HG03575 (cell line): ENCODE measurements at regions not wholly inside any gene's neighbourhood (a gene's known extent, or its start where the extent isn't known, plus 50 kb on each side); places are given as distances from the start of the nearest gene placed in this dataset.
A peak's percentile ranks its signal among the peaks of the same experiment; 100 is the strongest.

ENCODE experiments used
- ATAC-seq: cut with Tn5 transposase; IDR thresholded peaks from one replicate; pipeline ENCODE4 v1.9.1; 2021; ENCODE audit not compliant: unreplicated experiment, insufficient number of reproducible peaks, low FRiP score; ENCODE audit errors: extremely low read depth

DNA sequence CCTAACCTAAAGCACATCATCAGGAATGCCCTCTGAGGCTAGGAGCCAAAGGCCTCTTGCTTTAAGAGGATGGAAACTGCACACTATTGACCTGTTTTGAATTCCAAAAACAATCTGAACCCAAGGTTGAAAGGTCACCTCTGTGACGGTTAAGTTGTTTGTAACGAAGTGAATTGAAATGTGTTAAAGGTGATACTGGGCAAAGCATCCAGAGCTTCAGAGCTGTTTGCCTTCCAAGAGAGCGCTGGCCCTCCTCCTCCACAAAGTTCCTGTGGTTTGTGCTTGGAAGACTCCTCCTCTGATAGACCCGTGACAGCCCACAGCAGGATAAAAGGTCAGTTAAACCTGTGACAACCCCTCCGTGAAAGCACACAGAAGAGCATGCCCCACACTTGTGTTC is 133.7 kb upstream of the CTTNBP2 start:
- ATAC-seq, result no peak

DNA sequence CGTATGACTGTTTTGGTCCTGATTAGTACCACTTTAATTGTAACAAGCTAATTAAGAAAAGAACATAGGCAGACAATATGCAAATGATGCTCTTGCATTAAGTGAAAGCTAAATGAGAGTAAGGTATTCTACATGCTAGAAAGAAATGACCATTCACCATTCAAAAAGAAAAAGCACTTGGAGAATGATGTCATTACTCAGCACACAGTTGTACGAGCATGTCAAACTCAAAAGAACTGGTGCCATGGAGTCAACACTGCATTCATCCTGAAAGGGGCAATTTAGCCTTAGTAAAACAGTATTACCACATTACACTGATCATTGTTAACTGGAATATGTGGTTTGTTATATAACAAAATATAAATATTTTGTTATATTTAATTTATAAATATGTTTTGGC is 136.2 kb upstream of the CTTNBP2 start:
- ATAC-seq, result no peak

DNA sequence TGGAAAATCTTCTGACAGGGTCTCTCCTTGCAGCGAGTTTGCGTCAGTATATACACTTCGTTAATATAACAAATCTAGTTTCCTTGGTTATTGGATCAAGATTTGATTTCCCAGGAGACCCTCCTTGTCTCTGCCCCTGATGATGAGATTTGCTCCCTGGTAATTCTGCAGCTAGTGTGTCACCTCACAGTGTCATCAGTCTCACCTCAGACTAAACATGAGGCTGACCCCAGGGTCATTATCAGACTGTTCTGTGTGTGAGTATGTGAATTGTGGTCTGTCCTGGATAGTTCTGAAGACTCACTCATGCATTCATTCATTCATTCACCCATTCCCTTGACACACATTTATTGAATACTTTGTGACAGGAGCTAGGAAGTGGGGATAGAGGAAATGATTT is 138.4 kb upstream of the CTTNBP2 start:
- ATAC-seq, result no peak

DNA sequence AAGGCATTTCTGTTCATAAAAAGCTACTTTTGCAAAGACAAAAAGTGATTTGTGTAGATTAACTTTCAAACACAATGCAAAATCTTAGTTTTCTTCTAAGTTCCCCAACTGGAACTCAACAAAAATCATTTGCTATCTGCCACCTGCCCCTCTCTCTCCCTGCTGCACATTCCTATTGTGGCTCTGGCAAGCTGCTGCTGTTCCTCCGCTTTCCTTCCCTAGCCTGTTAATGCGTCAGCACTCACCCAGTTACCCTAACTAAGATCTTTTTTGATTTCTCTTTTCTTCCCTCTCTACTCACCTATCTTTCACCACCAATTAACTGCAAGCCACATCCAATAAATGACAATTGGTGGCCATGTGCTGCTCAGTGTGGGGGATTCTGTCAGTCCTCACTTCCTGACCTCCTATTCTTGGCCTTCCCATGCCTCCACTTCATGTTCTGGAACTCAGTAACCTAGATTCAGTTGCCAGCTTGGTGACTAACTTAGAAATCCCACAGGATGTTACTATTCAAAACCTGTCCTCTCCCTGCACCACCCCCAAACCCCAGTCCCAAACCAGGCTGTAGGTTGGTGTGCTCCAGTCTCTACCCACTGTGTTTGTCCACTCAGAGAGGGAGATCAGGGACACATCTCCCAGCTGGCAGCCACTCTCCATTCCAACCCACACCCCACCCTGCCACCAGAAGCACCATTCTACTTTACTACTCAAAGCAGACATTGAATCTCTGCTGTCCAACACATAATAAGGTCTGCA is 140.2 kb upstream of the CTTNBP2 start:
- no peak for ATAC-seq

DNA sequence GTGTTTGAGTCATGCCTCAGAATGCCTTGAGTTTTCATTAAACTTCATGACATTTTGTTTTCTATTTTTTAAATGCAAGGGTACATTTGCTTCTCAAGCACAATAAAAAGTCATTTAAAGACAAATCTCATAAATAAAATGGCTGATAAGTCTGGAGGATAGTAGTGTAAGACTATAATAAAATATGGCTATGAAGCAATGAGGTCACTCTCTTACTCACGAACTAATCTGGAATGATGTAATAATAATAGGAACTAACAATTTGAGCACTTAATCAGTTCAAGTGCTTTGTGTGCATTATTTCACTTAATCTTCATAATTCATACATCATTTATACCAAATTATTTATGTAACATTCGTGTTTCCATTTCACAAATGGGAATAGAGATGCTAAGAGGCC is 149.3 kb upstream of the CTTNBP2 start:
- no peak for ATAC-seq

DNA sequence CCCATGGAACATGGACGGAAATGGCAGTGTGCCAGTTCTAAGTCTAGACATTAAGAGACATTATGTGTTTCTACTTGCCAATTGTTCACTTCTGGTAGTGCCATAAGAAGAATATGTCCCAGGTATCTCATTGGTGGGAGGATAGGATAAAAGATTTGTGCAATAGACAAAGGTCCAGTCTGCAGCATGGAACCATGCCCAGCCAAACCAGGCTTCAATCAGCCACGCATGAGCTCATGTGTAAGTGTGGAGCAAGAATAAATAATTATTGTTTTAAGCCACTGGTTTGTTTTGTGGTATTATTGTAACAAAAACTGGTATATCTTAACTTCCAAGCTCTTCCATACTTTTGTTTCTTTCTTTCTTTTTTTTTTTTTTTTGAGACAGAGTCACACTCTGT is 153.6 kb upstream of the CTTNBP2 start:
- no peak for ATAC-seq

DNA sequence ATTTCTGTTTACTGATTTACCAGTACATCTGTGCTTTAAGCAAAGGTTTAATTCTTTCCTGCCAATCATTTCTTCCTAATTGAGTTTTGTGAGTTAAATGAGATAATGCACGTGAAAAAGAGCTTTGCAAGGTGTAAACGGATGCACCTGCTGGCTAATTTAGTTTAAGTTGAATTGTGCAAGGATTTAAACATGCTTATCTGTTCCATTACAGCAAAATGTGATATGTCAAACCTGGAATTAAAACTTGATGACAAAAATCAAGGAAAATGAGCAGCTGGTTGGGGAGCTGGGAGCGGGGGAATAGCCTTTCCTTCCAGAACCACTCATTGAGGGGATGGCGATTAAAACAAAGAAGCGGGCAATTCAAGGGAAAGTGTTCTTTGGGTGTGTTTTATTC is 155.0 kb upstream of the CTTNBP2 start:
- ATAC-seq, result no peak

DNA sequence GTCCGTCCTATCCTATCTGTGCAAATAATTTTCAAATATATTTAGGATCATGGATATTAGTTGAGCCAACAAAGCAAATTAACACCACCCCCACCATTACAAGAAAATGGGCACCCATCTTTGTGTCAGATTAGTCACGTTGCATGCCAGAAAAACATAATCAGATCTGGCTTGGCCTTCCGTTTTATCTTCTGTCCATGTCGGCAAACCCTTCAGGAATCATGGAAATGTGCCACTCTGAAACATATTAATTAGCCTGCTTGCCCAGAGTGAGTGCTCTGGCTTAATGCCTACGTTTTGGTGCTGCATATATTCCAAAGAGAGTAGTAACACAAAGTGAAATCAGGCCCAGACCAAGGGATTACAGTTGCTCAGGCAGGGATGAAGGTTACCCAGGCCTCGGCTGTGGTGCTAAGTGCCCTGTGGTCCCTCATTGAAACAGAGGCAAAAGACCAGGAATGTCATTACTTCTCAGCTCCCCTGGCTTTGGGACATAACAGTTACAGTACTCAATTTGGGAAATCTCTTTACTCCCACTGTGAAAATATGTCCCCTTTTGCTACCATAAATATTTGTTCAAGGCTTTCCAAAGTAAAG is 154.0 kb upstream of the LSM8 start:
- ATAC-seq, result no peak

DNA sequence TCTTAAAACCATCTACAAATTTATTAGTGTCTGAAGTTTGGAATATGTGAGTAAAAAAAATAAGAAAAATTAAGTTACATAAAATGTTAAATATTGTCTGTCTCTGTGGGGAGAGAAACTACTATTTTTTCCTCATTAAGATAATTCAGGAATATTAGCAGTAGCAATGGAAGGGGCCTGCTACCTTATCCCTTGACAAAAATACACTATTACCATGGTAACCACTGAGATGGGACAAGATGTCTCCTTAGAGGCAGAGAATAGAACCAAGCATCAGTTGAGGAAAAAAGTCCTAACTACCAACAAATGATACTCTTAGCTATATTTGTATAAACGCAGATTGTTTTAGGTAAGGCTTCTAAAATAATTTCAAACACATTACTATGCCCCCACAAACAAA is 150.7 kb upstream of the LSM8 start:
- ATAC-seq, result no peak

DNA sequence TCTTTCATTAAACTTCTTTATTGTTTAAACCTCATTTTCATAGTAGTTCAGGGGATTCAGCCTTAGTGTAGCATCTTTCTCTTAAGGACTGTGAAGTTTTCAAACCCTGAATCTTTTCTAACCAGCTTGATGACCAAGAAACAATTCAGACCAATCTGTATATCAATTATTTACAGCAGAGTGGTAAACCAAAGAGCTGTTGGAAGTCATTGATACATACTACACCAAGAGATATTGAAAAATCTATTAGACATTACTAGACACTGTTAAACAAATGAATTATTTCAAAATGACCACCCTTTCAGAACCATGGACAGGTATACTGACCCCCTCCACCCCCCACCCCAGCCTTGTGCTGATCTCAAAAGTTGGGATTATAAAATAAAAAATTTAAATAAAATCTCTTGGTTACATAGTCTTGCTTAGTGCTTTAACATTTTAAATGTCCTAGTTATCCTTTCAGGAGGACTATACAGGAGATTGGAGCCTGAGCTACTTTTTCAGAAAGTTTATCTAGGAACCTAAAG is 143.9 kb upstream of the LSM8 start:
- no peak for ATAC-seq

DNA sequence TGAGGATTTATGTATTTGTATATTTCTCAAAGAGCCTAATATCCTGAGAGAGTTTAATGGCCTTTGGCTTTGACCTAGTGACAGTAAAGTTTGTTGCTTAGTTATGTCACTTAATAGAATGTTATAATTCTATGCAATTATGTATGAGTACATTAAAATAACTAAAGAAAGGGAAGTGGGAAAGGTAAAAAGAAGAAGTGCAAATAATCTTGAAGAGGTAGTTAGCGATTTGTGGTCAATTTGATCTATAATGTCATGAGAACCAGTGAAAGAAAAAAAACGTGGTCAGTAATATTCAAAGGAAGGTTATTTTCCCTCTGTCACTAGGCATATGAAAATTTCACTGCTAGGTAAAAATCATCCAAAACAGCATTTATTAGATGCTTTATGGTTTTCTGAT is 143.4 kb upstream of the LSM8 start:
- ATAC-seq, result peak; percentile 72

DNA sequence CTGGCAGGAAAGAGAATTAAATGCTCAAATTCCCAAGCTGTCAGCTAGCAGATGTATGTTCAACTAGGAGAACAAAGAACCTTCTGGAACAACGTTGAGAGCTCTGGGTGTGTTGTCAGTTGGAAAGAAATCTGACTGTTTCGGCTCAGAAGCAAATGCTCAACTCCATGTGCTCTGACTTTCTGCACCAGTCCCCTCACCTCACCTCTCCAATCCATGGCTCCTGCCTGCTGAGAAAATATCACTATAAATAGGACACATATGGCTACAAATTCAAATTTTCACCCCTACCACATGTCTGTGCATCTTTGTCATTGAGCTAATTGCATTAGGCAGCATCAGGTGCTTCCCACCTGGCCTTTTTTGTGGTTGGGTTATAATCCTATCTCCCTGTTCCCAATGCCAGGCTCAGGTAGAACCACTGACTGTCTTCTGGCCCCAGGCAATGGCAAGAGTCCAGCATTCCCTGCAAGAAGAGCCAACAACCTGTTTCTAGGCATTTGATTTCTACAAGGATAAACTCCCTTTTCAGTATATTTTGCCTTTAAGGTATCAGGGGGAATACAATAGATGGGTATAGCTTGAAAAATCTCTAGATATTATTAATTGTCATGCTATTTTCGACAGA is 142.6 kb upstream of the LSM8 start:
- ATAC-seq, result no peak

DNA sequence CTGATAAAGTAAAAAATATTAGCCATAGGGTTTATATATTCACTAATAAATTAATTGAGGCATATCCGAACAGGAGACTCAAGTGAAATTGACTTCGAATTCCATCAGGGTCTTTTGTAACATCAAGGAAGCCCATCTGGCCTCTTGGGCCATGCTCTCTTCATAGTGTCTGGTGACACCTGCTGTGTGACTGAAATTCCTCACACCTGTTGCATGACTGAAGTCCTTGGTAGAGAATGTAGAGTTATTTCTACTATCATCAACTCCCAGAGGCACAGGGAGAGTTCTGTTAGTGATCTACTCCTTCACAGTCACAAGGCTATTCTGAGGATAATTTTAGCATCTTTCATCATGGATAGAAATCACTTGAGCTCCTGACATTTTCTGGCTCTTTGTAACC is 138.3 kb upstream of the LSM8 start:
- ATAC-seq, result no peak

DNA sequence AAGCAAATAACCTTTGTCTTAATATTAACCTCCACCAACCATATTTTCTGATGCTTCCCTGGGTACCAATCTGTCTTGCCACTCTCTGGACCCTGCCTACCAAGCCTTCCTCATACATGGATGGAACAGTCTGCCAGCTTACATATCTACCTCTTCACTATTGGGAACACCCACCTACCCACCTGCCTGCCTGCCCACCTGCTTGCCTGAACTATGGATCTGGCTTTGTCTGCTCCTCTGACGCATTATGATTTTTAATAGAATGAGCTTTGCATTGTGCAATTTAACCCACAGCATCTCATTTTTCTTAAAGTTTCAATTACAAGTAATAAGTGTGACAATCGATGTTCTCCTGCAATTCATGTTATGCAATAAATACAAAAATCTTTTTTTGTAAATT is 137.9 kb upstream of the LSM8 start:
- no peak for ATAC-seq

DNA sequence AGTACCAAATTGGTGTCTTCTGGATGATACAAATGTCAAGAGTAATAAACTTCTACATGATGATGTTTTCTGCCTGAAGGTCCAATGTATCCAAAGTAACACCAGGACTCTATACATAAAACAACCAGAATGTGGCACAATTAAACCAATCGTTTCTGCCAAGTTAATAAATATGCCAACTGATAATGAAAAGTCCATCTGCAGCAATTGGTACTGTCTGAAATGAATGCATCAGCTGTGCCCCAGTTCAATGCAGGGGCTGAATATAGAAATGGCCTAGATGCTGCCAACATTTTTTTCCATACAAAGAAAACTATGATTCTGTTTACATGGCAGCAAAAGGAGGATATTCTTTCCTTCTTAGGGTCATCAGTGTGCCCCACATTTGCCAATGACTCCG is 137.2 kb upstream of the LSM8 start:
- no peak for ATAC-seq

DNA sequence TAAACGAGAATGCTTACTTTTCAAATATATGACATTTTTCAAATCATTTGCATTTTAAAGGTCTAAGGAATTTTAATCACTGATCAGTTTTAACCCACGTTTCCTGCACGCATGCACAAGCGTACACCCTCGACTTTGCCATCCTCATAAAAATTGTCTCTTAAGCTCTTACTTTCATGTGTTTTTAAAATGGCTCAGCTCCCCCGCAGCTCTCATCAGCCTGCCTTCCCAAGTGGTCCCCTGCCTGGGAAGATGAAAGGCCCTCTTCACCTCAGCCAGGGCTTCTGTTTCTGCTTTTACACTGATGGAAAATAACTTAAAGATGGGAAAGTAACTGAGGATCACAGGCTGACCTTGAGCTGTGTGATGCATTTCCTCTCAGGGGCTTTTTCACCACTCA is 131.6 kb upstream of the LSM8 start:
- no peak for ATAC-seq

DNA sequence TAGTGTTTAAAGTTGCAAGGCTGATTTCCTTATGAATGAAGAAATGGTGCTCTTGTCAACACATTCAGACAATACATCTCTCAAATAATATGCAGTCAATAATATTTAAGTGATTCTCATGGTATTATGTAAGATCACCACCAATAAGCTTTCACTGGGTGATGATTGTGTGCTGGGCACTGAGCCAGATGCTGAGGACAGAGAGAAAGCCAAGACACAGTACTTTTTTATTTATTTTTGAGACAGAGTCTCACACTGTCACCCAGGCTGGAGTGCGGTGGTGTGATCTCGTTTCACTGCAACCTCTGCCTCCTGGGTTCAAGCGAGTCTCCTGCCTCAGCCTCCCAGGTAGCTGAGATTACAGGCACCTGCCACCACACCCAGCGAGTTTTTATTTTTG is 130.6 kb upstream of the LSM8 start:
- ATAC-seq, result no peak

DNA sequence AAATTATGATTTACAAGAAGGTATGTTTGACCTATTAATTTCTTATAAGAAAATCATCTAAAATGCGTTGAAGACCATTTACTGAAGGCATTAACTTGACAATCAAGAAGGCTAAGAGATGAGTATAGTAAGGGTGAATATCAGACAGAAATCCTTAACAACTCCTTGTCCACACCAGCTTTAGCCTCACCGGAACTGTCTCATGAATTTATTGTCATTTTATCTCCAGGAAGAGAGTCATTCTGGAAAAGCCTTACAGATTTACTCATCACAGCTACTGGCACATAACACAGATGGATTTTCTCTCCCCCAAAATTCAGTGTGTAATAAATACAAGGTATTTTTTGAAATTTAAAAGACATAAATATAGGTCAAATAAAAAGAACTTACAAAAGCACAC is 129.4 kb upstream of the LSM8 start:
- no peak for ATAC-seq

DNA sequence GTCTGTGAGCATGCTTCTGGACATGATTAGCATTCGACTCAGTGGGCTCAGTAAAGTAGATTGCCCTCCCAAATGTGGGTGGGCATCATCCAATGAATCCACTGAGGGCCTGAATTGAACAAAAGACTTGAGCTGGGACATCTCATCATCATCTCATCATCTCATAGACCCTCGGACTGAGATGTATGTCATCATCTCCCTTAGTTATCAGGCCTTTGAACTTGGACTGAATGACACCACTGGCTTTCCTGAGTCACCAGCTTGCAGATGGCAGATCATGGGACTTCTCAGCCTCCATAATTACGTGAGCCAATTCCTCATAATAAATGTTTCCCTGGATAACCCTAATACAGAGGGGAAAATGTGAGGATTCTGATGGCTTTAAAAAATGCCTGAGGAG is 128.3 kb upstream of the LSM8 start:
- ATAC-seq, result no peak

DNA sequence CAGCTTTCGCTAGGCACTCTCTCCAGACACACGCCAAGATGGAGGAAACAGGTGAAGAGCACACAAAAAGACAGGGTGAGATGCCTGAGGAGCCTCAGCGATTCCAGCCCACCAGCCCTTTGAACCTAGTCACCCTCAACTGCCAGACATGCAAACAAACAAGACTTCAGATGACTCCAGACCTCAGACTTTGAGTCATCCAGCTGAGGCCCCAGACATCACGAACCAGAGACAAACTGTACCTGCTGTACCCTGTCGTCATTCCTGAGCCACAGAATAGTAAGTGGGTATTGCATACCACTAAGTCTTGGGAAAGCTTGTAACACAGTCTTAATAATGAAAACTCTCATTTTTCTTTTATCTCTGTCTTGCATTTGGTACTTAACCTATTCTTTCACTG is 126.6 kb upstream of the LSM8 start:
- ATAC-seq, result no peak
